PC-9 (cell line): ENCODE measurements at regions not wholly inside any gene's neighbourhood (a gene's known extent, or its start where the extent isn't known, plus 50 kb on each side); places are given as distances from the start of the nearest gene placed in this dataset.

Source experiments
- EZH2 ChIP-seq: fragments of 200-600 bp; sonication (generic); IDR thresholded peaks from 2 replicates; pipeline ENCODE4 v1.8.0; 2017; ENCODE audit warnings: antibody characterized with exemption, low read depth
- TF ChIP-seq, protein P1 (sequence below): fragments of 200-600 bp; sonication (generic); conservative IDR thresholded peaks from 2 replicates; pipeline ENCODE4 v1.6.1; 2017; ENCODE audit warnings: mixed run types, antibody characterized with exemption, mild to moderate bottlenecking, moderate library complexity

DNA sequence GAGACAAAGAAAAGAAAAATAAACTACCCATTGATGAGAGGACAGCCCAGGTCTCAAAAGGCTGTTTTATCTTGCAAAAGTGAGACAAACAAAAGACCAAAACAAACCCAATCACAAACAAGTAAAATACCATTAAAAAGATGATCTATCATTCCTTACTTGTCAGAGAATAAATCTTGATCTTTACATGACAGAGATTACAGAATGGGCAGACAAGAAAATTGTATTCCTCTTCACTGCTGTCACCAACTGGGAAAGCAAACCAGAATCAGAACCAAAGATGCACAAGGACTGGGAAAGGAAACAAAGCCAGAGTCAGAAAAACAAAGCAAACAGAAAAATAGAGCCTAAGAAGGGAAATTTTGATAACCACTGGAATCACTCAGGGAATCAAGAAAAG is 444.0 kb upstream of the PDE3A start:
- TF ChIP-seq, protein P1, sequence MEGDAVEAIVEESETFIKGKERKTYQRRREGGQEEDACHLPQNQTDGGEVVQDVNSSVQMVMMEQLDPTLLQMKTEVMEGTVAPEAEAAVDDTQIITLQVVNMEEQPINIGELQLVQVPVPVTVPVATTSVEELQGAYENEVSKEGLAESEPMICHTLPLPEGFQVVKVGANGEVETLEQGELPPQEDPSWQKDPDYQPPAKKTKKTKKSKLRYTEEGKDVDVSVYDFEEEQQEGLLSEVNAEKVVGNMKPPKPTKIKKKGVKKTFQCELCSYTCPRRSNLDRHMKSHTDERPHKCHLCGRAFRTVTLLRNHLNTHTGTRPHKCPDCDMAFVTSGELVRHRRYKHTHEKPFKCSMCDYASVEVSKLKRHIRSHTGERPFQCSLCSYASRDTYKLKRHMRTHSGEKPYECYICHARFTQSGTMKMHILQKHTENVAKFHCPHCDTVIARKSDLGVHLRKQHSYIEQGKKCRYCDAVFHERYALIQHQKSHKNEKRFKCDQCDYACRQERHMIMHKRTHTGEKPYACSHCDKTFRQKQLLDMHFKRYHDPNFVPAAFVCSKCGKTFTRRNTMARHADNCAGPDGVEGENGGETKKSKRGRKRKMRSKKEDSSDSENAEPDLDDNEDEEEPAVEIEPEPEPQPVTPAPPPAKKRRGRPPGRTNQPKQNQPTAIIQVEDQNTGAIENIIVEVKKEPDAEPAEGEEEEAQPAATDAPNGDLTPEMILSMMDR, result no peak
- TF ChIP-seq EZH2, result no peak
